GM23338 (cell line): ENCODE measurements at regions not wholly inside any gene's neighbourhood (a gene's known extent, or its start where the extent isn't known, plus 50 kb on each side); places are given as distances from the start of the nearest gene placed in this dataset.

Experiments used
- ATAC-seq: fragments of 200-7000 bp; cut with Tn5 transposase; 3 replicates; pipeline ENCODE4 v1.9.1; 2020
- DNase-seq: peaks from one replicate; pipeline ENCODE4 v3.0.0-alpha.2; 2015; ENCODE audit warnings: low spot score
- H2AFZ ChIP-seq: fragments of 200-600 bp; sonication (generic); 2 replicates; pipeline ENCODE4 v1.8.0; 2016; ENCODE audit warnings: antibody characterized with exemption, mild to moderate bottlenecking, moderate library complexity
- H3F3A ChIP-seq: fragments of 200-600 bp; sonication (generic); replicated peaks from 2 replicates; pipeline ENCODE4 v1.8.0; 2017; ENCODE audit warnings: antibody characterized with exemption, mixed run types, low read depth
- H3K27ac ChIP-seq: fragments of 200-600 bp; sonication (generic); 2 replicates; pipeline ENCODE4 v1.6.1; 2016; ENCODE audit warnings: low read depth
- H3K27me3 ChIP-seq: fragments of 200-600 bp; sonication (generic); 2 replicates; pipeline ENCODE4 v1.8.0; 2016; ENCODE audit warnings: mild to moderate bottlenecking, mixed run types, moderate library complexity; ENCODE audit not compliant: insufficient read depth
- H3K36me3 ChIP-seq: fragments of 200-600 bp; sonication (generic); 2 replicates; pipeline ENCODE4 v1.8.0; 2016; ENCODE audit warnings: mild to moderate bottlenecking; ENCODE audit not compliant: insufficient read depth
- H3K4me1 ChIP-seq: fragments of 200-600 bp; sonication (generic); 2 replicates; pipeline ENCODE4 v1.8.0; 2016; ENCODE audit warnings: mild to moderate bottlenecking, moderate library complexity; ENCODE audit not compliant: insufficient read depth
- H3K4me2 ChIP-seq: fragments of 200-600 bp; sonication (generic); 2 replicates; pipeline ENCODE4 v1.7.1; 2017; ENCODE audit warnings: mixed run types
- H3K4me3 ChIP-seq: fragments of 200-600 bp; sonication (generic); 2 replicates; pipeline ENCODE4 v1.6.1; 2016; ENCODE audit warnings: mixed run types
- H3K79me2 ChIP-seq: fragments of 200-600 bp; sonication (generic); replicated peaks from 2 replicates; pipeline ENCODE4 v1.8.0; 2017; ENCODE audit warnings: mild to moderate bottlenecking; ENCODE audit not compliant: insufficient read depth
- H3K9me2 ChIP-seq: fragments of 200-600 bp; sonication (generic); 2 replicates; pipeline ENCODE4 v1.8.0; 2017; ENCODE audit not compliant: insufficient read depth
- H4K20me1 ChIP-seq: fragments of 200-600 bp; sonication (generic); replicated peaks from 2 replicates; pipeline ENCODE4 v1.8.0; 2017; ENCODE audit warnings: mild to moderate bottlenecking; ENCODE audit not compliant: insufficient read depth
- H3K27ac Mint-ChIP-seq: 2 replicates; pipeline ENCODE4 v1.8.0; 2020; ENCODE audit warnings: inconsistent platforms, mild to moderate bottlenecking, moderate library complexity, mixed read lengths
- H3K27me3 Mint-ChIP-seq: 3 replicates; pipeline ENCODE4 v1.8.0; 2022; ENCODE audit warnings: low read depth, mild to moderate bottlenecking, moderate library complexity, mixed read lengths, inconsistent platforms; ENCODE audit not compliant: insufficient read depth, poor library complexity
- H3K36me3 Mint-ChIP-seq: 3 replicates; pipeline ENCODE4 v1.8.0; 2021; ENCODE audit warnings: low read depth, mild to moderate bottlenecking, inconsistent platforms, moderate library complexity, mixed read lengths
- H3K4me1 Mint-ChIP-seq: 3 replicates; pipeline ENCODE4 v1.8.0; 2020; ENCODE audit warnings: mild to moderate bottlenecking, inconsistent platforms, mixed read lengths
- H3K4me3 Mint-ChIP-seq: 3 replicates; pipeline ENCODE4 v1.8.0; 2021; ENCODE audit warnings: moderate library complexity, mild to moderate bottlenecking, inconsistent platforms, mixed read lengths
- H3K9me3 Mint-ChIP-seq: 3 replicates; pipeline ENCODE4 v1.8.0; 2020; ENCODE audit warnings: moderate library complexity, mild to moderate bottlenecking, inconsistent platforms, mixed read lengths
- CTCF ChIP-seq, 2 experiments: fragments of 200-600 bp in 1 of 2; sonication (generic) in 1 of 2; conservative IDR thresholded peaks; 2 replicates each; pipeline versions ENCODE4 v1.5.1 to v1.6.1; 2016 to 2017; ENCODE audit warnings: antibody characterized with exemption in 2 of 2, low read depth in 2 of 2, mild to moderate bottlenecking in 2 of 2, moderate library complexity in 1 of 2
- REST ChIP-seq: IDR thresholded peaks from one replicate; pipeline ENCODE4 v1.6.1; 2018; ENCODE audit warnings: antibody characterized with exemption; ENCODE audit not compliant: unreplicated experiment
- STAT1 ChIP-seq: IDR thresholded peaks from one replicate; pipeline ENCODE4 v1.6.1; 2016; ENCODE audit warnings: antibody characterized with exemption; ENCODE audit not compliant: unreplicated experiment
- ZNF114 ChIP-seq: fragments of 250-450 bp; sonication (Bioruptor Pico); IDR thresholded peaks from 2 replicates; pipeline ENCODE4 v1.5.0; 2020; ENCODE audit warnings: mild to moderate bottlenecking, moderate library complexity
- ZNF331 ChIP-seq: fragments of 250-450 bp; sonication (Bioruptor Pico); IDR thresholded peaks from 2 replicates; pipeline ENCODE4 v1.5.0; 2020; ENCODE audit warnings: low read depth, mild to moderate bottlenecking, moderate library complexity
- TF ChIP-seq, protein P1 (sequence below): fragments of 250-450 bp; sonication (Bioruptor Pico); IDR thresholded peaks from 2 replicates; pipeline ENCODE4 v1.5.0; 2020; ENCODE audit warnings: mild to moderate bottlenecking, moderate library complexity

- H3K4me3 ChIP-seq: no peak overlapping the region
- H3K27me3 Mint-ChIP-seq: peaks cover 8% of the 10 kb centered on the region
- H3K4me2 ChIP-seq: peak overlapping the region; percentile 59; the same call in 1 of the 2 replicates
Measured at GRCh38 chr6:139480356-139481165, 106.1 kb upstream of the CITED2 start.

More at GRCh38 chr6:139480356-139481165, 106.1 kb upstream of the CITED2 start:
- H3K27ac ChIP-seq: no peak overlapping the region
- ATAC-seq (no peak), DNase-seq (no peak)
- H3F3A ChIP-seq: no peaks in the 10 kb centered on the region
- H3K79me2 ChIP-seq: no peaks in the 10 kb centered on the region
- H3K4me1 ChIP-seq: peaks cover 48% of the 10 kb centered on the region
- no peaks in the 10 kb centered on the region for H3K36me3 ChIP-seq
- Mint-ChIP-seq H3K9me3 (no peaks in the 10 kb centered on the region), H3K4me3 (no peak overlapping the region; the same call in 2 of the 3 replicates), H3K27ac (no peak overlapping the region), H3K4me1 (peaks cover 63% of the 10 kb centered on the region), H3K36me3 (no peaks in the 10 kb centered on the region)
- no peaks in the 10 kb centered on the region for H4K20me1 ChIP-seq
- no peak overlapping the region for H2AFZ ChIP-seq
- TF ChIP-seq, protein P1, sequence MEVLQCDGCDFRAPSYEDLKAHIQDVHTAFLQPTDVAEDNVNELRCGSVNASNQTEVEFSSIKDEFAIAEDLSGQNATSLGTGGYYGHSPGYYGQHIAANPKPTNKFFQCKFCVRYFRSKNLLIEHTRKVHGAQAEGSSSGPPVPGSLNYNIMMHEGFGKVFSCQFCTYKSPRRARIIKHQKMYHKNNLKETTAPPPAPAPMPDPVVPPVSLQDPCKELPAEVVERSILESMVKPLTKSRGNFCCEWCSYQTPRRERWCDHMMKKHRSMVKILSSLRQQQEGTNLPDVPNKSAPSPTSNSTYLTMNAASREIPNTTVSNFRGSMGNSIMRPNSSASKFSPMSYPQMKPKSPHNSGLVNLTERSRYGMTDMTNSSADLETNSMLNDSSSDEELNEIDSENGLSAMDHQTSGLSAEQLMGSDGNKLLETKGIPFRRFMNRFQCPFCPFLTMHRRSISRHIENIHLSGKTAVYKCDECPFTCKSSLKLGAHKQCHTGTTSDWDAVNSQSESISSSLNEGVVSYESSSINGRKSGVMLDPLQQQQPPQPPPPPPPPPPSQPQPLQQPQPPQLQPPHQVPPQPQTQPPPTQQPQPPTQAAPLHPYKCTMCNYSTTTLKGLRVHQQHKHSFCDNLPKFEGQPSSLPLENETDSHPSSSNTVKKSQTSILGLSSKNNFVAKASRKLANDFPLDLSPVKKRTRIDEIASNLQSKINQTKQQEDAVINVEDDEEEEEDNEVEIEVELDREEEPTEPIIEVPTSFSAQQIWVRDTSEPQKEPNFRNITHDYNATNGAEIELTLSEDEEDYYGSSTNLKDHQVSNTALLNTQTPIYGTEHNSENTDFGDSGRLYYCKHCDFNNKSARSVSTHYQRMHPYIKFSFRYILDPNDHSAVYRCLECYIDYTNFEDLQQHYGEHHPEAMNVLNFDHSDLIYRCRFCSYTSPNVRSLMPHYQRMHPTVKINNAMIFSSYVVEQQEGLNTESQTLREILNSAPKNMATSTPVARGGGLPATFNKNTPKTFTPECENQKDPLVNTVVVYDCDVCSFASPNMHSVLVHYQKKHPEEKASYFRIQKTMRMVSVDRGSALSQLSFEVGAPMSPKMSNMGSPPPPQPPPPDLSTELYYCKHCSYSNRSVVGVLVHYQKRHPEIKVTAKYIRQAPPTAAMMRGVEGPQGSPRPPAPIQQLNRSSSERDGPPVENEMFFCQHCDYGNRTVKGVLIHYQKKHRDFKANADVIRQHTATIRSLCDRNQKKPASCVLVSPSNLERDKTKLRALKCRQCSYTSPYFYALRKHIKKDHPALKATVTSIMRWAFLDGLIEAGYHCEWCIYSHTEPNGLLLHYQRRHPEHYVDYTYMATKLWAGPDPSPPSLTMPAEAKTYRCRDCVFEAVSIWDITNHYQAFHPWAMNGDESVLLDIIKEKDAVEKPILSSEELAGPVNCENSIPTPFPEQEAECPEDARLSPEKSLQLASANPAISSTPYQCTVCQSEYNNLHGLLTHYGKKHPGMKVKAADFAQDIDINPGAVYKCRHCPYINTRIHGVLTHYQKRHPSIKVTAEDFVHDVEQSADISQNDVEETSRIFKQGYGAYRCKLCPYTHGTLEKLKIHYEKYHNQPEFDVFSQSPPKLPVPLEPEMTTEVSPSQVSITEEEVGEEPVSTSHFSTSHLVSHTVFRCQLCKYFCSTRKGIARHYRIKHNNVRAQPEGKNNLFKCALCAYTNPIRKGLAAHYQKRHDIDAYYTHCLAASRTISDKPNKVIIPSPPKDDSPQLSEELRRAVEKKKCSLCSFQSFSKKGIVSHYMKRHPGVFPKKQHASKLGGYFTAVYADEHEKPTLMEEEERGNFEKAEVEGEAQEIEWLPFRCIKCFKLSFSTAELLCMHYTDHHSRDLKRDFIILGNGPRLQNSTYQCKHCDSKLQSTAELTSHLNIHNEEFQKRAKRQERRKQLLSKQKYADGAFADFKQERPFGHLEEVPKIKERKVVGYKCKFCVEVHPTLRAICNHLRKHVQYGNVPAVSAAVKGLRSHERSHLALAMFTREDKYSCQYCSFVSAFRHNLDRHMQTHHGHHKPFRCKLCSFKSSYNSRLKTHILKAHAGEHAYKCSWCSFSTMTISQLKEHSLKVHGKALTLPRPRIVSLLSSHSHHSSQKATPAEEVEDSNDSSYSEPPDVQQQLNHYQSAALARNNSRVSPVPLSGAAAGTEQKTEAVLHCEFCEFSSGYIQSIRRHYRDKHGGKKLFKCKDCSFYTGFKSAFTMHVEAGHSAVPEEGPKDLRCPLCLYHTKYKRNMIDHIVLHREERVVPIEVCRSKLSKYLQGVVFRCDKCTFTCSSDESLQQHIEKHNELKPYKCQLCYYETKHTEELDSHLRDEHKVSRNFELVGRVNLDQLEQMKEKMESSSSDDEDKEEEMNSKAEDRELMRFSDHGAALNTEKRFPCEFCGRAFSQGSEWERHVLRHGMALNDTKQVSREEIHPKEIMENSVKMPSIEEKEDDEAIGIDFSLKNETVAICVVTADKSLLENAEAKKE (CRISPR knock-in tag): 0 out of 2 replicates have a peak, but pooled peaks have one; percentile 10
- TF ChIP-seq ZNF114 (CRISPR knock-in tag) (no peak), CTCF (conservative IDR thresholded peaks at IDR 0.05; ENCODE audit: low read depth in 2 of 2) (no peak), REST (no peak), ZNF331 (CRISPR knock-in tag) (no peak), STAT1 (no peak)
- peaks cover 2% of the 10 kb centered on the region; the same call in 1 of the 2 replicates for H3K9me2 ChIP-seq
- no peaks in the 10 kb centered on the region for H3K27me3 ChIP-seq
